GM18861 (cell line): ENCODE measurements at regions not wholly inside any gene's neighbourhood (a gene's known extent, or its start where the extent isn't known, plus 50 kb on each side); places are given as distances from the start of the nearest gene placed in this dataset.

Experiments used
- ATAC-seq: cut with Tn5 transposase; IDR thresholded peaks from one replicate; pipeline ENCODE4 v1.9.1; 2021; ENCODE audit not compliant: unreplicated experiment

DNA sequence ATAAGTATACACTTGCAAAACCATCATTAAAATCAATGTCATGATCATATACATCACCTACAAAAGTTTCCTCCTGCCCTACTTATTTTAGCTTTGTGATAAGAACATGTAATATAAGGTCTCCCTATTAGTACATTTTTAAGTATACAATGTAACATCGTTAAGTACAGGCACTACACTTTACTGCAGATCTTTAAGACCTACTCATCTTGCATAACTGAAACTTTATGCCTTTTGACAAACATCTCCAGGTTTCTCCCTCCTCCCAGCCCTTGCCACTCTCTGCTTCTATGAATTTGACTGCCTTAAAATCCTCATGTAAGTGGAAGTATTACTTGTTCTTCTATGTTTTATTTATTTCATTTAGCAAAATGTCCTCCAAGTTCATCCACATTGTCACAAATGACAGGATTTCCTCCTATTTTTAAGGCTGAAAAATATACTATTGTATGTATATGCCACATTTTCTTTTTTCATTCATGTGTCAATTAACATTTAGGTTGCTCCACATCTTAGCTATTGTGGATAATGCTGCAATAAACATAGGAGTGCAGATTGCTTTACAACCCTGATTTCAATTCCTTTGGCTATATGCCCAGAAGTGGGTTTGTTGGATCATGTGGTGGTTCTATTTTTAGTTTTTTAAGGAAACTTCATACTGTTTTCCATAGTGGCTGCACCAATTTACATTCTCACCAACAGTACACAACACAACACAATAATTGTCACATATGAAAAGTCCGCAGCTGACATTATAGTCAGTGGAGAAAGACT, 471.1 kb upstream of the ANO3 start:
- no peak for ATAC-seq

DNA sequence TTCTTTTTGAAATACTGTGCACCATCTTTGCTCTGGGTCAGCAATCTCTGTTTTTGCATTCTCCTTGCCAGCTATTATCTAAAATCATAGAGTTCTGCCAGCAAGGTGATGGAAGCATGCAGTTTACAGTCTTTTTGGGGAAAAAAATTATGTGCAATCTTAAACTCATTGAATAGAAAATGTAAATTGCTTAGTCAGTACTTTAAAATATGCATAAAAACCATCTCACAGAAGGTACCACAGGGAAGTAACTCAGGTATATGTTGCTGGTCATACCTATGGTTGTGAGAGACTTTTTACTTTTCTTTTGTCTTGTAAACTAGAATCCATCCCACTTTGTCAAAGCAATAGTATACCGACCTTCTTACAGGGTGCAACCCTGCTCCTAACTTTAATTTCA, 469.8 kb upstream of the ANO3 start:
- ATAC-seq: no peak

DNA sequence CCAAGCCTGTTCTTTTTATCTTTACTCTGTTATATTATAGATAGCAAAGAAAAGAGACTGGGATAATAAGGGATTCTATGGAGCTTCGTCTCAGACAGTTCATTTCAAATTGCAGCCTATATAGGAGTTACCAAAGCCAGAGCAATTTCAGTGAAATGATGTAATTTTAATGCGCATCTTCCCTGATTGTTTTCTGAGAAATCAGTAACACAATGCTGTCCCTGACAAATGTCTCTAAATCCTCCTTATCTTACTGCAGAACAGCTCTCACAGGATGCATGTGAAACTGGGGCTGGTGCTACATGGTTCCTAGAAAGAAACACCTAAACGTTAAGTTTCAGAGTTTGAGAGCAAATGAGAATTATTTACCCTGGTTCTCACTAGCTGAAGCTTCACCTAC, 467.9 kb upstream of the ANO3 start:
- no peak for ATAC-seq

DNA sequence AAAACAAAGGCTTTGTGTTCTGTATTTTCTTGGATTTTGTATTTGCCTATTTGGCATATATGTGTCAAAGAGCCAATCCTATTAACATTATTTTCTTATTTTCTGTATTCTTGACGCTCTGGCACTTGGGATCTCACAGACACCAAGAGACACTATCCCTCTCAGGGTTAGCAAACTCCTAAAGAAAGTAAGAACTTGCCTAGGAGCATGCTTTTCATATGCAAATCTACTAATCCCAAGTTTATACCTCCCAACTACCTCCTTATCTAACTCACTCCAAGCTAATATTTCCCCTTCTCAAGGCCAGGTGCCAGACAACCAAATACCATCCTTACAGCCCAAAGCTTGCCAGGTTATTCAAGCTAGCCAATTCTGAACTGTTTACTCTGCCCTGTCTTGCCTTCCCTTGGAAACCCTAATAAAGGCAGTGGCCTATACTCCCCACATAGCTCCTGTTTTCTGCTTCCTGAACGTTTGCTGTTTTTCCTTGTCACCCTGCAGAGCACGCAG, 455.4 kb upstream of the ANO3 start:
- no peak for ATAC-seq

DNA sequence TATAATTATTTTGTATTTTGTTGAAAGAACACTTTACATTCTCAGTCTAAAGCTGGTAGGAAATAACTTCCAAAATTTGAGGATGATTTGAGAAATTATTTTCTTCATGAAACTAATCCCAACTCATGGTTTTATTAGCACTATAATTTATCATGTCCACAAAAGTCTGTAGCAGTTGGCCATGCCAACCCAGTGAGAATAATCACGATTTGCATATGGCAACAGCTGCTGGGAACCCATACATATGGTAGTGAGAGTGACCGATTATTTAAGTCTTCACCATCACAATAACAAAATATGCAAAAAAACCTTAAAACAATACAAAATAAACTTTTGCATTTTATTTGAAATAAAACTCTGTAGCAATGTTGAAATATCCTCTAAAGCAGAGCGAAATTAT, 445.9 kb upstream of the ANO3 start:
- ATAC-seq: no peak

DNA sequence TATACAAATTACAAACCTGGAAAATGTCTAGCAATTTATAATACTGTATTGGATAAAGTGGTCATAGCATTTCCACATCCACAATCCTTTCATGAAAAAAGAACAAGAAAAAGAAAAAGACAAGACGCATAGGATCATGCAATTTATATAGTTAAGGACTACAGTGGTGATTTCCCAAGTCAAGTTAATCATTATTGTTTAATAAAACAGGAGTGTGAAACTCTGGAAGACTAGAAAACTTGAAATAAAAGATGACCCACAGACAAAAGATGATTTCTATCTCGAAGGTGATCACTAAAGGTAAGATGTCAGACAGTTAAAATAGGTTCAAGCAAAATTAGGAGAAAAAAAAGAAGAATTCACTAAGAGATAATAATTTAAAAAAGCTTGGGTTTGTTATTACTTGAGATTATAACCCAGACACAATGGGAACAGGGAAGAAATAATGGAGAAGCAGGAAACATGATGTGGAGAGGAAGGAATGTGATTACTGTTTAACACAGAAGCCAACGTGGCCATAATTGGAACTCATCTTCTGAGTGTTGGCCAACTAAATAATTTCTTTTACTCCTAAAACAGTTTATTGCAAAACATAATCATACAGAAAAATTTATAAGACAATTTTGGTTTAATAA, 441.2 kb upstream of the ANO3 start:
- ATAC-seq: no peak

DNA sequence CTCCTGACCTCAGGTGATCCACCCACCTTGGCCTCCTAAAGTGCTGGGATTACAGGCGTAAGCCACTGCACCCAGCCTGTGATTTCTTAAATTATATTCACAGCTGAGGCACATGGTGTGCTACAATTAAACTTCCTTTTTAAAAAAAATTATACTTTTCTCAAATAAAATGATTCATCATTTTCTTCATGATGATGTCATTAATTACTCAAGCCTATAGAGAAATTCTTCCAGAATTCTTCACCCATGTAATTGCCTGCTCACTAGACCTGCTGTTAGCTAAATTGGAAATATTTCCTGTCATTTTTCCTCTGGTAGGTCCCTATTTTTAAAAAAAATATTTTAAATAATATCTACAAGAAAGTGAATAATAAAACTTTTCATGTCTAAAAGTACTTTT, 440.0 kb upstream of the ANO3 start:
- ATAC-seq: no peak

DNA sequence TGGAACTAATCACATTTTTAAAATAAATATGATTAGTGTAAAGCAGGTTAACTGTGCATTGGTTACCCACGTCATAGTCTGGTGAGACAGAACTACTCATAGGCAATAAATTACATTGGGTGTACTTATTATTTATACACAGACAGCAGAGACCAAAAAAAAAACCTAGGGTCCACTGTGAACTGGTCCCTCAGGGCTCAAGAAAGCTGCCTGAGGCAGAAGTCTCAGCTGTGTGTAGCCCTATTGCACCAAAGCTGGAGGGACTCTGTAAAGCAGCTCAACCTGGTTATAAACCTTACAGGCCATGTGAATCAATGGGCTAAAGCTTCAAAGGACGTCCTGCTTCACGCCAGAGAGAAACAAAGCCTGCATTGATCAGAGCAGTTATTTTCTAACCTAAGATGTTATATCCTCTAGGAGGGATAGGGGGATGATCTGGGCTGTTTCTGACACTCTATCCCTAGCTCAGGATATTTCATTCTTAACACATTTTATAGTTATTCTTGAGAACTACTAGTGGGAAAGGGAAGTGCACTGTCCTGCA, 432.2 kb upstream of the ANO3 start:
- ATAC-seq: no peak

DNA sequence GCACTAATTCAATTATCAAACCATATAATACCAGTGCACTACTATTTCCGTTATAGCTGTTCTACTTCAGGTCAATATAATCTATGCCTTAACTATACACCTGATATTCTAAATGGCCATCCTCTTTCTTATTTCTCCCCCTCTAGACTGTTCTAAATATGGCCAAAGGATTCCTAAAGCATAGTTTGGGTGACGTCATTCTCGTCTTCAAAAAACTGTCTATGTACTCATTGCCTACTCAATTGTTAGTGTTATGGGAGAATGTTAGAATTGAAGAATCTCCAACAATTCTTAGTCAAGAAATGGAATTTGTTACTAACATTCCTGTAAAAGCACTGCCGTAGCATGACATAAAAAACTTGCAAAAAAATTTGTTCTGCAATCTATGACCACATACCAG, 431.1 kb upstream of the ANO3 start:
- ATAC-seq: no peak

DNA sequence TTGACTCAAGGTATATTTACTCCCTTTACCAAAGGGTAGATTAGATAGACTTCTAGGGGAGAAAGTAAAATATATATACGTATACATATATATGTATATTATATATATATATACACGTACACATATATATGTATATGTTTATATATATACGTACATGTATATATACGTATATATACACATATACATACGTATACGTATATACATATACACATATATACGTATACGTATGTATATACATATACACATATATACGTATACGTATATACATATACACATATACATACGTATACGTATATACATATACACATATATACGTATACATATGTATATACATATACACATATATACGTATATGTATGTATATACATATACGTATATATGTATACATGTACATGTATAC, 430.5 kb upstream of the ANO3 start:
- ATAC-seq: no peak

DNA sequence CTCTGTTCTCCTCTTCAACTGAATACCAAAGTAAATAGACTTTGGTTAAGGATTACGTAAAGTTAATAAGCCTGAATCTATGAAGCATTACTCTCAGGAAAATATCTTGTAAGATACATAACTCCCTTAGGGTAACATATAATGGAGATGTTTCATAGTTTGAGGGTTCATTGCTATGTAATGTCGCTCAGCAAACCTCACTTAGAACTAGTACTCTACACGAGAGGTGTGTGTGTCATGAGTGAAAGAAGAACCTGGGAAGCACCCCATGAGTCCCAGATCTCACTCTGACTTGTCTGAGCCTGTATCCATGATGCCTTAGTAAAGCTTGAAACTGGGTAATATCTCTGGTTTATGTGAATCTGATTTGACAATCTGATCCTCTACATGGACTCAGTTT, 429.5 kb upstream of the ANO3 start:
- no peak for ATAC-seq

DNA sequence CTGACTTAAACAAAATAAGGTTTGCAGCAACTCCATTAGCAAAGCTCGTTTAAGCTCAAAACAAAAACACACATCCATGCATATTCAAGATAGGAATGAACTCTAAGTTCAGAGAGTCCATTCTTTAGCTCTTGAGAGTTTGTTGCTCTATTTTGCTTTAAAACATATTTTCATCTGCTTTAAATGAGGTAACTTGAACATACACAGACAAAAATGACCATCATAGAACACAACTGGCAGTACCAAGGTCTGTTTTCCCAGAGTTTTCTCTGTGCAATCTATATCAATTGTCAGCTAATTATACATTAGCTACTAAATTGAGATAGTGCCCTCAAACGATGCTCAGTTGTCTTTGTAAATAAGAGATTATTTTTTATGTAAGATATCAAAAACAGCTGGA, 423.2 kb upstream of the ANO3 start:
- ATAC-seq: no peak

DNA sequence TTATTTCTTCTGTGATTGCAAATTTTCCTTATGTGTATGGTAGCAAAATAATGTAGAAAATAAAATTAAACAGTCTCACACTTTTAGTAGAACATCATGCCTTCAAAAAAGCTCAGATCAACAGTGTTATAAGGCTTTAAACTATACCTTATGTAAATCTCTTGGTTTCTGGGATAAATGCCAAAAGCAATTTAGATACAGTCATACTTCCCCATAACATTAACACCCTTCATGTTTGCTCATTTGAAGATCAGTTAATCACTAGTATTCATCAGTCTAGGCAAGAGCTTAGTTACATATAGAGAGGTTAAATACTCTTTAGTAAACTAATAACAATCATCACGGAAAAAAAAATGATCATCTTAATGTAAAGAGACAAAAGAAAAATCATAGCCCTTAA, 421.8 kb upstream of the ANO3 start:
- ATAC-seq: no peak

DNA sequence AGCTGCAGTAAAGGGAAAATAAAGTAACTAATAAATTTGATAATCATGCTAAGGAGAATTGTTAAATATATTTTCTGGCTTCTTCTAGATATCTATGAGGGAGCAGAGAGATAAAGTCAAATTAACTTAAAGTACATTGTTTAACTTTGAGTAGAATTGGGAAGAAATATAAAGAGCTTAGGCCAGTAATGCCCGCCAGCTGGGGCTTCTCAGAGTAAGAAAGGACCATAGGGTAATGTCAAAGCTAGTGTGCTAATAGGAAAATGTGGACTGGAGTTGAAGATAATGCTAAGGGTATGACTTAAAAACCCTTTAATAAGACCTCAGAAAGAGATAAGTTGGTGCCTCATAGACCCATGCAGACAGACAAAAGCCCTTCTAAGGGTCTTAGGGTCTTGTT, 411.6 kb upstream of the ANO3 start:
- no peak for ATAC-seq

DNA sequence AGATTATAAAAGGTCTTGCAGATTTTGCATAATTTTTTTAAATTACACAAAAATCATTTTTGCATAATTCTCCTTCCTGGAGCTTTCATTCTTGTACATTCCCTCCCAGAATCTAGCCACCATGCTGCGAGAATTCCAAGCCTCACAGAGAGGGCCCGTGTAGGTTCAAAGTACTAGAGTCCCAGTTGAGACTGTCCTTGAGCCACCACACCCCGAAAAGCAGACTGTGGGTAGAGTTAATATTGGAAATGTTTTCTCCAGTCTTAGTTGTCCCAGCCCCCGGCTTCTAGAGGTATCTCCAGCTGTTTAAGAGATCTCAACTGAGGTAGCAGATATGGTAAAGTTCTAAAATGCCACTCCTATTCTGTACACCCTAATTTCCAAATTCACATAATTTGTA, 407.3 kb upstream of the ANO3 start:
- no peak for ATAC-seq

DNA sequence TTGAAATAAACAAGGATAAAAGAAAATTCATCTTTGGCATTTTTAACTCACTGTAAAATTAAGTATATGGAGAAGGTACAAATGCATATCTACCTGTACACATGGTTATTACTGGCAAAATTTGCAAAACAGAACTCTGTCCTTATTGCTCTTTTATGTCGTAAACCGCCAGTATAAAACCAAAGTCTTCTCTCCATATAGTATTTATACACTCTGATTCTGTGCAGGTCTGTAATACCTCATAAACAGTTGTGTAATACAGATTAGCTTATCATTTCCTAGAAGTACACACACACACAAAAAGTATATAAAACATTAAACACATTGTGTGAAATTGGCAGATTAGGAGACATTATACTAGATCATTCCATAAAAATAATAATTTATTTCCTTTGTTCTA, 406.6 kb upstream of the ANO3 start:
- no peak for ATAC-seq

DNA sequence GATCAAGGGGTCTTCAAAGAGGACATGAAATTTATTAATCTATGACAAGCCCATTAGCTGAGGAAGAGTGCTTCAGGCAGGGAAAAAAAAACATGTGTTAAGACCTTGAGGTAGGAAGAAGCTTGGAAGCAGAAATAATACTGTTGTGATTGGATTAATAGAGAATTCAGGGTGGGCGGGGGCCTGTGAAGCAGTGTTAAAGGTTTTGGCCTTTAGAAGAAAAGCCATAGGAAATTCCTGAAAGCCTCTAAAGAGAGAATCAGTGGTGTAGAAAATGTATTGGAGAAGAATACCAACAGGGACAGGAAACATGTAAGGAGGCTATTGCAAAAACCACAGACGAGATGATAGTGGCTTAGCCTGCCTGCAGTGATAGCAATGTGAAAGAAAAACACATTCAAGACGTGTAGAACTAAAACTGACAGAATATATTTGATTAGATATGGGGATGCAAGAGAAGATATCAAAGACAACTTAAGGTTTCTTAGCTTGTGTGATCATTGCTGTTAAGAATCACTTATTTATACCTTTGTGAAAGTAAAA, 404.4 kb upstream of the ANO3 start:
- ATAC-seq: no peak

DNA sequence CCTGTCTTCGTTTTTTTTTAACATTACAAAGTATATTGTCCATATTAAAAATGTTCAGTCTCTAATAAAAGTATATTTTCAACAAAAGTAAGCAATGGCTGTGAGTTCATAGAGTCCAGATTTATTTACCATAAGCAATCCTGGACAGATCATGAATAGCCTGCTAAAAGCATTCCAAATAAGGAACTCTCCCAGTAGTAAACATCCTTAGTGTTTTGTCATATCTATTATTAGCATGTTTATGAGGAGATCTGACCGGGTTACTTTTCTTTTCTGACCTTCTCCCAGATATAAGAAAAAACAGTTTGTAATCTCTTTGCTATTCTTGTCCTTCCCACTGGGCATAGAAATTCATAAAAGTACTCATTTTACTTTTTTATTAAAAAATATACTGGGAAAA, 403.9 kb upstream of the ANO3 start:
- no peak for ATAC-seq

DNA sequence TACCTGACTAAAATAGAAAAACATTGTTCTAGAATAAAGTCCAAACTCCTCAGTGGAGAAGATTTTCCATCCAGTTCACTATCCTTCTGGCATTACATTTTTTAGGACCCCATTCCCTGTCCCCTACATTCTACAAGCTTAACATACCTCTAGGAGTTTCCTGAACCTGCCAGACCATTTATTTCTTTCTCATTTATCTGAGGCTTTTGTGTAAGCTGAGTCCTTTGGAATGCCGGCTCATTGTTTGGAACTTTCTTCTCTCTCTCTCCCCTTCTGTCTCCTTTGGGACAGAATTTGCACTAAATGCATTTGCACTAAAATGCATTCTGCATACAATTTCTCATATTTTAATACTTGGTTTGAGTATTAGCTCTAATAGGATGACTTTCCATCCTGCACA, 393.0 kb upstream of the ANO3 start:
- ATAC-seq: no peak

DNA sequence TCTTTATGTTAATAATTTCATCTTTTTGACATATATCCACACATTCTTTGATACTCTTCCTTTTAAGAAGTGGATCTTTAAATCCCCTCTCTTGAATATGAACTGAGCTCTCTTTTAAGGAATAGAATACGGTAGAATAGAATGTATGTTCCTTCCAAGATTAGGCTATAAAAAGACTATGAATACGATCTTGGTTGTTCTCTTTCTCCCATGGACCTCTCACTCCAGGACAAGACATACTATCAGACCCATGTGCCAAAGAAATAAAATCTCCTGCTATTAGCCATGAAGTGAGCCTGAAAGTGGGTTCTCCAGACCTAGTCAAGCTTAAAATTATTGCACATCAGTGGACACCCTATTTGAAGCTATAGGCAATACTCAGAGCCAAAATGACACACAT, 392.2 kb upstream of the ANO3 start:
- no peak for ATAC-seq

DNA sequence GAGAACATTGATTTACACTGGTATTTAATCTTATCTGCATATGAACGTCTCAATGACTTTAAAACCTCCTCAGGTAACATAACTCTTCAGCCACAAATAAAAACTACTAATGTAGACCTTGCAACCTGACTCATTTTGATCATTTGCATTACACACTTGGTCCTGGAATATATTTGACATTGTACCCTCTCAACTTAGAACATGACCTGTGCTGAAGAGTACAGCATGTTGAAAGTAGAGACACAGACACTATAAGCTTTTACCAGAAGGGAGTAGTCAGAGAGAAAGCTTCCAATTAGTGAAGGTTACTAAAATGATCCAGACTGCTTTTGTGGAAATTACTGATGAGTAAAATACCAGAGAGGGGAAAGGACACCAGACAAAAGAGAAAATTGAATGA, 390.6 kb upstream of the ANO3 start:
- no peak for ATAC-seq

DNA sequence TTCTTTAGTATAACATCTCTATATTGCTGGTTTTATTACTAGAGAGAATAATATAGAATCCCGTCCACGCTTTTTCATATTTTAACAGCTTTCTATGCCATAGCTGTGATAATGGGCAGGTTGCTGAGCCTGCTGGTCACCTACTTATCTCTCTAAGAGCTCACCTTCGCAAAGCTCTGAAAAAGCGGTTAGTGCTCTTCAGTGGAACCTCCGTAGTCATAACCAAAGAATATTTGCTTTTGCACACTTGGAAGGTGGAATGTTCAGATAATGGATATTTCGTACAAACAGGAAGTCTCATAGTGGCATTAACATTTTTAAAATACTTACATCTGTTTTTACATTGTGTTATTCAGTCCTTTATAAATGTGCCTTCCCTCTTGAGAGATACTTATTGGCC, 388.9 kb upstream of the ANO3 start:
- ATAC-seq: no peak
